ENCODE measurements at regions not wholly inside any gene's neighbourhood (a gene's known extent, or its start where the extent isn't known, plus 50 kb on each side); places are given as distances from the start of the nearest gene placed in this dataset.

- TF ChIP-seq EP300 (IDR thresholded peaks at IDR 0.05), result no peak
- TF ChIP-seq POLR2AphosphoS5 (IDR thresholded peaks at IDR 0.05), result no peak
- TF ChIP-seq CTCF (IDR thresholded peaks at IDR 0.05), result no peak
These were observed 277.1 kb upstream of the SDK2 start for GRCh38 chr17:73921306-73921705.
